GM12878 (cell line): ENCODE measurements at regions not wholly inside any gene's neighbourhood (a gene's known extent, or its start where the extent isn't known, plus 50 kb on each side); places are given as distances from the start of the nearest gene placed in this dataset.

Source experiments
- CHD4 ChIP-seq: fragments of 200-600 bp; sonication (generic); IDR thresholded peaks from 2 replicates; pipeline ENCODE4 v1.6.1; 2016; ENCODE audit warnings: mild to moderate bottlenecking
- CREB1 ChIP-seq: IDR thresholded peaks from 2 replicates; pipeline ENCODE4 v1.6.1; 2012; ENCODE audit warnings: low read depth, mild to moderate bottlenecking, inconsistent platforms
- DPF2 ChIP-seq: fragments of 450-650 bp; IDR thresholded peaks from 2 replicates; pipeline ENCODE4 v1.6.1; 2017; ENCODE audit warnings: mild to moderate bottlenecking
- POLR2AphosphoS5 ChIP-seq: IDR thresholded peaks from 2 replicates; pipeline ENCODE4 v1.6.1; 2011; ENCODE audit warnings: mild to moderate bottlenecking, low read length, inconsistent platforms
- ZNF274 ChIP-seq: IDR thresholded peaks from one replicate; pipeline ENCODE4 v1.8.0; 2011; ENCODE audit not compliant: insufficient read length, insufficient read depth
- ZSCAN29 ChIP-seq: fragments of 450-650 bp; IDR thresholded peaks from 2 replicates; pipeline ENCODE4 v1.6.1; 2017; ENCODE audit warnings: mild to moderate bottlenecking, moderate library complexity
- TF ChIP-seq, protein P1 (sequence below), 3 experiments: IDR thresholded peaks in 2 of 3; conservative IDR thresholded peaks in 1 of 3; 2 replicates each; pipeline ENCODE4 v1.5.1; 2011; ENCODE audit warnings: low read depth in 3 of 3, low read length in 3 of 3, mild to moderate bottlenecking in 3 of 3, control low read depth in 2 of 3, moderate library complexity in 2 of 3, inconsistent platforms in 1 of 3, mixed read lengths in 1 of 3; ENCODE audit not compliant: control insufficient read depth in 2 of 3, insufficient read depth in 1 of 3; ENCODE audit errors: extremely low read depth in 1 of 3

DNA sequence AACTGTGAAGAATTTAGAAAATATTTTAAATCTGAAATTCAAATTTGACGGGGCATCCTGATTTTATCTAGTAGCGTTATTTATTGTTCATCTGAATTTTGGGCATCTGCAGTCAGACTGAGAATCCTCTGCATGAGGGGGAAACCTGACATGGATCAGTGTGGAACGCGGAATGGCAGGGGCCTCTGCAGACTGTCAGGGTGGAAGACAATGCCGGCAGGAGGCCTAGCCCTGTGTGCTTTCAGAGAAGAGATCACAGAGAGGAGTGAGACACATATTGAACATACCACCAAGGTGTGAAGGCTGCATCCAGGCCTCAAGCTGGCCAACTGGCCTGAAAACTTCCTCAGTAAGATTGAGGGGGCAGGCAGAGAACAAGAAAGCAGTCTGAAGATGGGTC is 921.1 kb upstream of the GHITM start:
- no peak for TF ChIP-seq CHD4
- no peak for TF ChIP-seq DPF2
- TF ChIP-seq, protein P1, sequence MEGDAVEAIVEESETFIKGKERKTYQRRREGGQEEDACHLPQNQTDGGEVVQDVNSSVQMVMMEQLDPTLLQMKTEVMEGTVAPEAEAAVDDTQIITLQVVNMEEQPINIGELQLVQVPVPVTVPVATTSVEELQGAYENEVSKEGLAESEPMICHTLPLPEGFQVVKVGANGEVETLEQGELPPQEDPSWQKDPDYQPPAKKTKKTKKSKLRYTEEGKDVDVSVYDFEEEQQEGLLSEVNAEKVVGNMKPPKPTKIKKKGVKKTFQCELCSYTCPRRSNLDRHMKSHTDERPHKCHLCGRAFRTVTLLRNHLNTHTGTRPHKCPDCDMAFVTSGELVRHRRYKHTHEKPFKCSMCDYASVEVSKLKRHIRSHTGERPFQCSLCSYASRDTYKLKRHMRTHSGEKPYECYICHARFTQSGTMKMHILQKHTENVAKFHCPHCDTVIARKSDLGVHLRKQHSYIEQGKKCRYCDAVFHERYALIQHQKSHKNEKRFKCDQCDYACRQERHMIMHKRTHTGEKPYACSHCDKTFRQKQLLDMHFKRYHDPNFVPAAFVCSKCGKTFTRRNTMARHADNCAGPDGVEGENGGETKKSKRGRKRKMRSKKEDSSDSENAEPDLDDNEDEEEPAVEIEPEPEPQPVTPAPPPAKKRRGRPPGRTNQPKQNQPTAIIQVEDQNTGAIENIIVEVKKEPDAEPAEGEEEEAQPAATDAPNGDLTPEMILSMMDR (IDR thresholded peaks at IDR 0.05 in 2 of 3, conservative IDR thresholded peaks at IDR 0.05 in 1 of 3; ENCODE audit: control insufficient read depth in 2 of 3, extremely low read depth in 1 of 3, insufficient read depth in 1 of 3, low read depth in 3 of 3, low read length in 3 of 3): no peak
- no peak for TF ChIP-seq POLR2AphosphoS5
- no peak for TF ChIP-seq ZSCAN29
- TF ChIP-seq CREB1: no peak
- no peak for TF ChIP-seq ZNF274
